Trophoblast cell (in vitro differentiated cells and primary cell): ENCODE measurements at regions not wholly inside any gene's neighbourhood (a gene's known extent, or its start where the extent isn't known, plus 50 kb on each side); places are given as distances from the start of the nearest gene placed in this dataset.

Experiments used
- DNase-seq, 2 donors: peaks; one replicate each; pipeline ENCODE4 v3.0.0-alpha.2; 2016
- H2AFZ ChIP-seq: 2 replicates; pipeline ENCODE4 v1.6.1; 2013; ENCODE audit warnings: low read length, moderate library complexity, mild to moderate bottlenecking; ENCODE audit not compliant: insufficient read depth, poor library complexity
- H2AK5ac ChIP-seq: 2 replicates; pipeline ENCODE4 v1.6.1; 2013; ENCODE audit warnings: mild to moderate bottlenecking, low read length
- H2BK120ac ChIP-seq: 2 replicates; pipeline ENCODE4 v1.6.1; 2013; ENCODE audit warnings: low read length, mild to moderate bottlenecking, moderate library complexity; ENCODE audit not compliant: insufficient read depth, poor library complexity
- H2BK12ac ChIP-seq: 2 replicates; pipeline ENCODE4 v1.6.1; 2013; ENCODE audit warnings: mild to moderate bottlenecking, low read length, moderate library complexity
- H2BK5ac ChIP-seq: 2 replicates; pipeline ENCODE4 v1.6.1; 2013; ENCODE audit warnings: low read length, low read depth, moderate library complexity, mild to moderate bottlenecking; ENCODE audit not compliant: poor library complexity
- H3K14ac ChIP-seq: 2 replicates; pipeline ENCODE4 v1.6.1; 2013; ENCODE audit warnings: mild to moderate bottlenecking, low read length
- H3K18ac ChIP-seq: 2 replicates; pipeline ENCODE4 v1.6.1; 2013; ENCODE audit warnings: mild to moderate bottlenecking, low read length
- H3K23ac ChIP-seq: 2 replicates; pipeline ENCODE4 v1.6.1; 2013; ENCODE audit warnings: low read length
- H3K27ac ChIP-seq: 2 replicates; pipeline ENCODE4 v1.5.1; 2013; ENCODE audit warnings: low read depth, mild to moderate bottlenecking, inconsistent platforms, low read length, moderate library complexity
- H3K27me3 ChIP-seq: 2 replicates; pipeline ENCODE4 v1.6.1; 2013; ENCODE audit warnings: inconsistent platforms, mild to moderate bottlenecking, low read length, moderate library complexity; ENCODE audit not compliant: insufficient read depth
- H3K36me3 ChIP-seq, 2 experiments: 1 replicate in 1 of 2; 2 replicates in 1 of 2; pipeline ENCODE4 v1.6.1; 2013; ENCODE audit warnings: low read length in 2 of 2, mild to moderate bottlenecking in 2 of 2, moderate library complexity in 1 of 2; ENCODE audit not compliant: insufficient read depth in 2 of 2, control insufficient read depth in 1 of 2
- H3K4ac ChIP-seq: 2 replicates; pipeline ENCODE4 v1.6.1; 2013; ENCODE audit warnings: low read depth, mild to moderate bottlenecking, low read length, moderate library complexity
- H3K4me1 ChIP-seq, 2 experiments: 1 replicate in 1 of 2; 2 replicates in 1 of 2; pipeline ENCODE4 v1.6.1; 2013; ENCODE audit warnings: low read length in 2 of 2, mild to moderate bottlenecking in 2 of 2, moderate library complexity in 1 of 2; ENCODE audit not compliant: insufficient read depth in 2 of 2, control insufficient read depth in 1 of 2
- H3K4me2 ChIP-seq: 2 replicates; pipeline ENCODE4 v1.6.1; 2013; ENCODE audit warnings: inconsistent platforms, mild to moderate bottlenecking, low read length, moderate library complexity
- H3K4me3 ChIP-seq: 2 replicates; pipeline ENCODE4 v1.5.1; 2013; ENCODE audit warnings: mild to moderate bottlenecking, low read depth, low read length, inconsistent platforms
- H3K79me1 ChIP-seq: one replicate; pipeline ENCODE4 v1.6.1; 2013; ENCODE audit warnings: low read length
- H3K79me2 ChIP-seq: 2 replicates; pipeline ENCODE4 v1.6.1; 2013; ENCODE audit warnings: low read length, mild to moderate bottlenecking; ENCODE audit not compliant: control insufficient read depth, insufficient read depth, poor library complexity
- H3K9ac ChIP-seq: 2 replicates; pipeline ENCODE4 v1.6.1; 2013; ENCODE audit warnings: mild to moderate bottlenecking, low read length
- H3K9me3 ChIP-seq: 2 replicates; pipeline ENCODE4 v1.6.1; 2013; ENCODE audit warnings: low read depth, mild to moderate bottlenecking, control low read depth, inconsistent platforms, low read length; ENCODE audit not compliant: insufficient read depth
- H4K12ac ChIP-seq: 2 replicates; pipeline ENCODE4 v1.6.1; 2013; ENCODE audit warnings: low read depth, mild to moderate bottlenecking, low read length, moderate library complexity
- H4K8ac ChIP-seq: 2 replicates; pipeline ENCODE4 v1.6.1; 2013; ENCODE audit warnings: low read depth, mild to moderate bottlenecking, low read length, moderate library complexity
- H4K91ac ChIP-seq: one replicate; pipeline ENCODE4 v1.6.1; 2013; ENCODE audit warnings: low read depth, mild to moderate bottlenecking, low read length, moderate library complexity
- WGBS: extraction: QIAGEN DNeasy Blood & Tissue Kit; methylation state at CpG from one replicate; pipeline ENCODE4 v1.1.7; 2013; ENCODE audit warnings: missing lambda C conversion rate; ENCODE audit not compliant: insufficient read length, insufficient coverage; ENCODE audit errors: extremely low coverage; 5-methylcytosine and 5-hydroxymethylcytosine counted together

GRCh38 chr7:49398236-49398635, 375.2 kb upstream of the VWC2 start:
- no peak overlapping the region for H3K23ac ChIP-seq
- H3K4me3 ChIP-seq, result no peak overlapping the region
- no peaks in the 10 kb centered on the region for H3K36me3 ChIP-seq
- no peak overlapping the region for H3K18ac ChIP-seq
- peaks cover 5 to 7% of the 10 kb centered on the region in 2 experiments for H3K4me1 ChIP-seq
- no peak overlapping the region for H3K4ac ChIP-seq
- no peak overlapping the region for H2AK5ac ChIP-seq
- H4K8ac ChIP-seq, result no peak overlapping the region
- H2BK120ac ChIP-seq, result no peak overlapping the region
- H4K12ac ChIP-seq, result no peak overlapping the region
- no peak overlapping the region for H3K14ac ChIP-seq
- no peak for DNase-seq
- no peaks in the 10 kb centered on the region for H3K79me1 ChIP-seq
- no peaks in the 10 kb centered on the region for H3K27me3 ChIP-seq
- no peaks in the 10 kb centered on the region for H3K79me2 ChIP-seq
- H3K9ac ChIP-seq, result no peak overlapping the region
- no peak overlapping the region for H3K27ac ChIP-seq
- H2AFZ ChIP-seq, result no peak overlapping the region
- no peak overlapping the region for H2BK5ac ChIP-seq
- no peak overlapping the region for H4K91ac ChIP-seq
- no peak overlapping the region for H3K4me2 ChIP-seq
- WGBS, result no CpG with 5 or more reads among the region's 5 CpGs
- H2BK12ac ChIP-seq, result no peak overlapping the region
- no peaks in the 10 kb centered on the region for H3K9me3 ChIP-seq

GRCh38 chr7:49398746-49399145, 374.7 kb upstream of the VWC2 start:
- Histone ChIP-seq H2BK5ac (no peak overlapping the region), H3K4ac (no peak overlapping the region), H3K23ac (no peak overlapping the region), H4K91ac (no peak overlapping the region), H4K12ac (no peak overlapping the region), H3K79me2 (no peaks in the 10 kb centered on the region), H3K9ac (no peak overlapping the region), H3K14ac (no peak overlapping the region), H3K79me1 (no peaks in the 10 kb centered on the region), H3K4me1 (peaks cover 5 to 7% of the 10 kb centered on the region in 2 experiments), H3K4me3 (no peak overlapping the region), H4K8ac (no peak overlapping the region), H3K27me3 (no peaks in the 10 kb centered on the region), H2AFZ (no peak overlapping the region), H2BK12ac (no peak overlapping the region), H2BK120ac (no peak overlapping the region), H2AK5ac (no peak overlapping the region), H3K18ac (no peak overlapping the region), H3K9me3 (no peaks in the 10 kb centered on the region), H3K4me2 (no peak overlapping the region), H3K36me3 (no peaks in the 10 kb centered on the region), H3K27ac (no peak overlapping the region)
- no CpG with 5 or more reads among the region's 3 CpGs for WGBS
- DNase-seq, result peak in 1 of 2 donors; percentile 0

GRCh38 chr7:49400891-49401550, 372.4 kb upstream of the VWC2 start:
- Histone ChIP-seq H3K27ac (no peak overlapping the region), H4K91ac (no peak overlapping the region), H3K4me3 (no peak overlapping the region), H3K79me2 (no peaks in the 10 kb centered on the region), H4K8ac (no peak overlapping the region), H3K36me3 (no peaks in the 10 kb centered on the region), H2BK120ac (no peak overlapping the region), H3K79me1 (no peaks in the 10 kb centered on the region), H3K9me3 (no peaks in the 10 kb centered on the region), H2AFZ (no peak overlapping the region), H3K14ac (no peak overlapping the region), H3K4me2 (no peak overlapping the region), H3K23ac (no peak overlapping the region), H2AK5ac (no peak overlapping the region), H2BK12ac (no peak overlapping the region), H3K4ac (no peak overlapping the region), H2BK5ac (no peak overlapping the region), H3K27me3 (no peaks in the 10 kb centered on the region), H3K18ac (no peak overlapping the region), H3K4me1 (peaks cover 5 to 7% of the 10 kb centered on the region in 2 experiments), H4K12ac (no peak overlapping the region), H3K9ac (no peak overlapping the region)
- no peak for DNase-seq
- no CpG with 5 or more reads among the region's 4 CpGs for WGBS

- Histone ChIP-seq H3K79me1 (no peaks in the 10 kb centered on the region), H4K91ac (no peak overlapping the region), H2AK5ac (no peak overlapping the region), H2BK5ac (no peak overlapping the region), H3K9ac (no peak overlapping the region), H3K23ac (no peak overlapping the region), H4K12ac (no peak overlapping the region), H3K4me1 (peaks cover 0 to 1% of the 10 kb centered on the region in 2 experiments), H3K27me3 (no peaks in the 10 kb centered on the region), H4K8ac (no peak overlapping the region), H3K79me2 (no peaks in the 10 kb centered on the region), H3K18ac (no peak overlapping the region), H3K9me3 (no peaks in the 10 kb centered on the region), H3K36me3 (no peaks in the 10 kb centered on the region), H3K4me3 (no peak overlapping the region), H3K4me2 (no peak overlapping the region), H3K27ac (no peak overlapping the region), H2AFZ (no peak overlapping the region), H2BK120ac (no peak overlapping the region), H2BK12ac (no peak overlapping the region), H3K4ac (no peak overlapping the region), H3K14ac (no peak overlapping the region)
- no peak for DNase-seq
- no CpG with 5 or more reads among the region's 2 CpGs for WGBS
Measured at GRCh38 chr7:49403844-49404243, 369.6 kb upstream of the VWC2 start.
